ENCODE measurements at regions not wholly inside any gene's neighbourhood (a gene's known extent, or its start where the extent isn't known, plus 50 kb on each side); places are given as distances from the start of the nearest gene placed in this dataset.

DNA sequence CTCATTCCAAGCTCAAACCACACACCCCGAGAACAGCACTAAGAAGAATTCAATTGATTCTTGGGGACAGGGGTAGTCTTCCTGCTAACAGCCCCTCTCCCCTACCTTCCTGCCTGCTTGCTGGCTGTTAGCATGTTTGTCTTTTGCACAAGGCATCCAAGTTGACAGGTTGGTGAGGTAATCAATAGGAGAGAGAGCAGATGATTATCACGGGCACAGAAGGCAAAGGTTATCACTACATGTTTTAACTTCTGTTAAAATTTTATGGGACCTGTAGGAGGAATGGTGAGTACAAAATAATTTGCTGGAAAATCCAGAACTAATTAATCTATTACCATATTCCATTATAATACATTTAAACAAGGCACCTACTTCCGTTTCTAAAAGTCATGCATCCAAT lies 442.1 kb upstream of the TCF4 start (continued):
- TF ChIP-seq, protein P1, sequence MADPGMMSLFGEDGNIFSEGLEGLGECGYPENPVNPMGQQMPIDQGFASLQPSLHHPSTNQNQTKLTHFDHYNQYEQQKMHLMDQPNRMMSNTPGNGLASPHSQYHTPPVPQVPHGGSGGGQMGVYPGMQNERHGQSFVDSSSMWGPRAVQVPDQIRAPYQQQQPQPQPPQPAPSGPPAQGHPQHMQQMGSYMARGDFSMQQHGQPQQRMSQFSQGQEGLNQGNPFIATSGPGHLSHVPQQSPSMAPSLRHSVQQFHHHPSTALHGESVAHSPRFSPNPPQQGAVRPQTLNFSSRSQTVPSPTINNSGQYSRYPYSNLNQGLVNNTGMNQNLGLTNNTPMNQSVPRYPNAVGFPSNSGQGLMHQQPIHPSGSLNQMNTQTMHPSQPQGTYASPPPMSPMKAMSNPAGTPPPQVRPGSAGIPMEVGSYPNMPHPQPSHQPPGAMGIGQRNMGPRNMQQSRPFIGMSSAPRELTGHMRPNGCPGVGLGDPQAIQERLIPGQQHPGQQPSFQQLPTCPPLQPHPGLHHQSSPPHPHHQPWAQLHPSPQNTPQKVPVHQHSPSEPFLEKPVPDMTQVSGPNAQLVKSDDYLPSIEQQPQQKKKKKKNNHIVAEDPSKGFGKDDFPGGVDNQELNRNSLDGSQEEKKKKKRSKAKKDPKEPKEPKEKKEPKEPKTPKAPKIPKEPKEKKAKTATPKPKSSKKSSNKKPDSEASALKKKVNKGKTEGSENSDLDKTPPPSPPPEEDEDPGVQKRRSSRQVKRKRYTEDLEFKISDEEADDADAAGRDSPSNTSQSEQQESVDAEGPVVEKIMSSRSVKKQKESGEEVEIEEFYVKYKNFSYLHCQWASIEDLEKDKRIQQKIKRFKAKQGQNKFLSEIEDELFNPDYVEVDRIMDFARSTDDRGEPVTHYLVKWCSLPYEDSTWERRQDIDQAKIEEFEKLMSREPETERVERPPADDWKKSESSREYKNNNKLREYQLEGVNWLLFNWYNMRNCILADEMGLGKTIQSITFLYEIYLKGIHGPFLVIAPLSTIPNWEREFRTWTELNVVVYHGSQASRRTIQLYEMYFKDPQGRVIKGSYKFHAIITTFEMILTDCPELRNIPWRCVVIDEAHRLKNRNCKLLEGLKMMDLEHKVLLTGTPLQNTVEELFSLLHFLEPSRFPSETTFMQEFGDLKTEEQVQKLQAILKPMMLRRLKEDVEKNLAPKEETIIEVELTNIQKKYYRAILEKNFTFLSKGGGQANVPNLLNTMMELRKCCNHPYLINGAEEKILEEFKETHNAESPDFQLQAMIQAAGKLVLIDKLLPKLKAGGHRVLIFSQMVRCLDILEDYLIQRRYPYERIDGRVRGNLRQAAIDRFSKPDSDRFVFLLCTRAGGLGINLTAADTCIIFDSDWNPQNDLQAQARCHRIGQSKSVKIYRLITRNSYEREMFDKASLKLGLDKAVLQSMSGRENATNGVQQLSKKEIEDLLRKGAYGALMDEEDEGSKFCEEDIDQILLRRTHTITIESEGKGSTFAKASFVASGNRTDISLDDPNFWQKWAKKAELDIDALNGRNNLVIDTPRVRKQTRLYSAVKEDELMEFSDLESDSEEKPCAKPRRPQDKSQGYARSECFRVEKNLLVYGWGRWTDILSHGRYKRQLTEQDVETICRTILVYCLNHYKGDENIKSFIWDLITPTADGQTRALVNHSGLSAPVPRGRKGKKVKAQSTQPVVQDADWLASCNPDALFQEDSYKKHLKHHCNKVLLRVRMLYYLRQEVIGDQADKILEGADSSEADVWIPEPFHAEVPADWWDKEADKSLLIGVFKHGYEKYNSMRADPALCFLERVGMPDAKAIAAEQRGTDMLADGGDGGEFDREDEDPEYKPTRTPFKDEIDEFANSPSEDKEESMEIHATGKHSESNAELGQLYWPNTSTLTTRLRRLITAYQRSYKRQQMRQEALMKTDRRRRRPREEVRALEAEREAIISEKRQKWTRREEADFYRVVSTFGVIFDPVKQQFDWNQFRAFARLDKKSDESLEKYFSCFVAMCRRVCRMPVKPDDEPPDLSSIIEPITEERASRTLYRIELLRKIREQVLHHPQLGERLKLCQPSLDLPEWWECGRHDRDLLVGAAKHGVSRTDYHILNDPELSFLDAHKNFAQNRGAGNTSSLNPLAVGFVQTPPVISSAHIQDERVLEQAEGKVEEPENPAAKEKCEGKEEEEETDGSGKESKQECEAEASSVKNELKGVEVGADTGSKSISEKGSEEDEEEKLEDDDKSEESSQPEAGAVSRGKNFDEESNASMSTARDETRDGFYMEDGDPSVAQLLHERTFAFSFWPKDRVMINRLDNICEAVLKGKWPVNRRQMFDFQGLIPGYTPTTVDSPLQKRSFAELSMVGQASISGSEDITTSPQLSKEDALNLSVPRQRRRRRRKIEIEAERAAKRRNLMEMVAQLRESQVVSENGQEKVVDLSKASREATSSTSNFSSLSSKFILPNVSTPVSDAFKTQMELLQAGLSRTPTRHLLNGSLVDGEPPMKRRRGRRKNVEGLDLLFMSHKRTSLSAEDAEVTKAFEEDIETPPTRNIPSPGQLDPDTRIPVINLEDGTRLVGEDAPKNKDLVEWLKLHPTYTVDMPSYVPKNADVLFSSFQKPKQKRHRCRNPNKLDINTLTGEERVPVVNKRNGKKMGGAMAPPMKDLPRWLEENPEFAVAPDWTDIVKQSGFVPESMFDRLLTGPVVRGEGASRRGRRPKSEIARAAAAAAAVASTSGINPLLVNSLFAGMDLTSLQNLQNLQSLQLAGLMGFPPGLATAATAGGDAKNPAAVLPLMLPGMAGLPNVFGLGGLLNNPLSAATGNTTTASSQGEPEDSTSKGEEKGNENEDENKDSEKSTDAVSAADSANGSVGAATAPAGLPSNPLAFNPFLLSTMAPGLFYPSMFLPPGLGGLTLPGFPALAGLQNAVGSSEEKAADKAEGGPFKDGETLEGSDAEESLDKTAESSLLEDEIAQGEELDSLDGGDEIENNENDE (IDR thresholded peaks at IDR 0.05; ENCODE audit: insufficient replicate concordance, low read length), result no peak
- no peak for TF ChIP-seq CTBP2 (IDR thresholded peaks at IDR 0.05; ENCODE audit: borderline replicate concordance, insufficient read depth, insufficient read length, low read length)
- TF ChIP-seq, protein P2, sequence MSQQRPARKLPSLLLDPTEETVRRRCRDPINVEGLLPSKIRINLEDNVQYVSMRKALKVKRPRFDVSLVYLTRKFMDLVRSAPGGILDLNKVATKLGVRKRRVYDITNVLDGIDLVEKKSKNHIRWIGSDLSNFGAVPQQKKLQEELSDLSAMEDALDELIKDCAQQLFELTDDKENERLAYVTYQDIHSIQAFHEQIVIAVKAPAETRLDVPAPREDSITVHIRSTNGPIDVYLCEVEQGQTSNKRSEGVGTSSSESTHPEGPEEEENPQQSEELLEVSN (IDR thresholded peaks at IDR 0.05), result no peak
- no peak for TF ChIP-seq NRF1 (IDR thresholded peaks at IDR 0.05; ENCODE audit: low read depth, low read length)
- no peak for TF ChIP-seq PHF8 (conservative IDR thresholded peaks at IDR 0.05; ENCODE audit: low read depth, low read length)
- no peak for TF ChIP-seq JUN (IDR thresholded peaks at IDR 0.05; ENCODE audit: low read depth, low read length)

Measured in H1 (cell line).